Erythroblast (primary cell): ENCODE measurements at regions not wholly inside any gene's neighbourhood (a gene's known extent, or its start where the extent isn't known, plus 50 kb on each side); places are given as distances from the start of the nearest gene placed in this dataset.

ENCODE experiments used
- GATA1 ChIP-seq: IDR thresholded peaks from 2 replicates; pipeline ENCODE4 v1.6.1; 2011; ENCODE audit warnings: low read depth, mild to moderate bottlenecking, control low read depth, low read length, moderate library complexity
- POLR2A ChIP-seq: IDR thresholded peaks from 2 replicates; pipeline ENCODE4 v1.6.1; 2011; ENCODE audit warnings: mild to moderate bottlenecking, low read length

DNA sequence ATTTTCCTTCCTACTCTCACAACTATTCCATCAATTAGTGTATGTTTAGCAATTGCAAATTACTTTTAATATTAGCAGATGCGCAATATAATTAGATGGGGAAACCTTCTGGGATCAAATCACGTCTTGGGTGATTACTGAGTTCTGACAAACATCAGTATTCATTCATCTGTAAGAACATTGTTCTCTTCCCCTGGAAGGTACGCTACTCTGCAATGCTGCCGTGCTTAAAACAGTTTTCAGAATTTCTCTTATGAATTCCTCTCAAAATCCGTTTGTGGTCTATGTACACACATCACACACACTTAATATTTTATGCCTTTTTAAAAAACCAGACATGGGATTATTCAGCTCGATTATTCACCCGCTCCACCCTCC lies 237.5 kb upstream of the NEBL start:
- TF ChIP-seq POLR2A (no peak), GATA1 (no peak)
